Fibroblast of the aortic adventitia (primary cell): ENCODE measurements at regions not wholly inside any gene's neighbourhood (a gene's known extent, or its start where the extent isn't known, plus 50 kb on each side); places are given as distances from the start of the nearest gene placed in this dataset.

ENCODE experiments used
- DNase-seq: peaks from one replicate; pipeline ENCODE4 v3.0.0-alpha.2; 2010; ENCODE audit warnings: low read depth
- H3K4me3 ChIP-seq: 2 replicates; pipeline ENCODE4 v1.5.1; 2011; ENCODE audit warnings: low read depth, mild to moderate bottlenecking, control low read depth, low read length, moderate library complexity
- TF ChIP-seq, protein P1 (sequence below): IDR thresholded peaks from 2 replicates; pipeline ENCODE4 v1.5.1; 2011; ENCODE audit warnings: mild to moderate bottlenecking, low read length, control low read depth, inconsistent platforms; ENCODE audit not compliant: insufficient read depth

DNA sequence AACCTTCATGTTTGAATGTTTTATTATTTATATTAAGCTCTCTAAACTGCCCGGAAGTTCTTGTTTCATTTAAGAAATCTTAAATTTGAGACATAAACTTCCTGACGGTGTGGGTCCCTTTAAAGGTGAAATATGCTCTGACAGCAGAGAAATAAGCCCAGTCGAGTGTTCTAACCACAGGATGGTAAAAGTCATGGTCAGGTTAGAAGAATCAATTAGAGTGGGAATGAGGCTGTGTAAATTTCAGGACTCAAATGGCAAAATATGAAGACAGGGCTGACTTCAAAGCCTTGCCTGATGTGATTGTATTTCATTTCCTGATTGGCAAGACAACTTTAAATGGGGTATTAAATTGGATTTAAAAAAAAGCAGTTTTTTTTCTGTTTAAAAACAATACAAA, 432.9 kb upstream of the BRINP1 start:
- TF ChIP-seq, protein P1, sequence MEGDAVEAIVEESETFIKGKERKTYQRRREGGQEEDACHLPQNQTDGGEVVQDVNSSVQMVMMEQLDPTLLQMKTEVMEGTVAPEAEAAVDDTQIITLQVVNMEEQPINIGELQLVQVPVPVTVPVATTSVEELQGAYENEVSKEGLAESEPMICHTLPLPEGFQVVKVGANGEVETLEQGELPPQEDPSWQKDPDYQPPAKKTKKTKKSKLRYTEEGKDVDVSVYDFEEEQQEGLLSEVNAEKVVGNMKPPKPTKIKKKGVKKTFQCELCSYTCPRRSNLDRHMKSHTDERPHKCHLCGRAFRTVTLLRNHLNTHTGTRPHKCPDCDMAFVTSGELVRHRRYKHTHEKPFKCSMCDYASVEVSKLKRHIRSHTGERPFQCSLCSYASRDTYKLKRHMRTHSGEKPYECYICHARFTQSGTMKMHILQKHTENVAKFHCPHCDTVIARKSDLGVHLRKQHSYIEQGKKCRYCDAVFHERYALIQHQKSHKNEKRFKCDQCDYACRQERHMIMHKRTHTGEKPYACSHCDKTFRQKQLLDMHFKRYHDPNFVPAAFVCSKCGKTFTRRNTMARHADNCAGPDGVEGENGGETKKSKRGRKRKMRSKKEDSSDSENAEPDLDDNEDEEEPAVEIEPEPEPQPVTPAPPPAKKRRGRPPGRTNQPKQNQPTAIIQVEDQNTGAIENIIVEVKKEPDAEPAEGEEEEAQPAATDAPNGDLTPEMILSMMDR = no peak
- no peak for DNase-seq
- H3K4me3 ChIP-seq = no peak overlapping the region

DNA sequence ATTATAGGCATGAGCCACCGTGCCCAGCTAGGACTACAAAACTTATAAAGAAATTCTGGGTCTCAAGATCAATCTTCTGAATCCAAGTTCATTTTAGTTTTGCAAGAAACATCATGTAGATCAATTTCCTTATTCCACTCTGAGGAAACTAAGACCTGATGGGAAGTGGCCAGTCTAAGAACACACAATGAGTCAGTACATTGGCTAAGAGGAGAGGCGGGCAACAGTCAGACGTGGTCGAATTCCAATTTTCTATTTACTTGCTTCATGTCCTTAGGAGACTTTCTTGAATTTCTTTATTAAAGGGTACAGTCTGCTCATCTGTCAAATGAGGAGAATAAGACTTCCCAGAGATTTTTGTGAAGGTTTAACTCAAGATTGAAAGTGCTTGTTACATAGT, 432.1 kb upstream of the BRINP1 start:
- TF ChIP-seq, protein P1 = no peak
- DNase-seq = peak; percentile 13
- H3K4me3 ChIP-seq = no peak overlapping the region

DNA sequence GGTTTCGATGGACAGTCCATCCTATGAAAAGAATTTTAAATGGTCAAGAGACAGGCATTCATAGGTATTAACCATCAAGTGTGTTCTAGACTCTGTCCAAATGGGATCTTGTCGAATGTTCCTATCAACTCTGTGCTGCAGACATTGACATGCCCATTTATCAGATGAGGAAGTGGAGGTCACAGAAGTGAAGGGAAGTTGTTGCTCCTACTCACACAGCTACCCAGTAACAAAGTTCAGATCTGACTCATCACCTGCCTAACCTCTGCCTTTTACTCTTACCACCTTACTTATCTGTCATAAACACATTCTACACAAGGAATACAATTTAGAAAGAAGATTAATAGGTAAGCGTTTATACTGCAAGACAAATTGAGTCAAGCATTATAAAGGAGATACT, 426.2 kb upstream of the BRINP1 start:
- DNase-seq = no peak
- no peak overlapping the region for H3K4me3 ChIP-seq
- TF ChIP-seq, protein P1 = no peak

DNA sequence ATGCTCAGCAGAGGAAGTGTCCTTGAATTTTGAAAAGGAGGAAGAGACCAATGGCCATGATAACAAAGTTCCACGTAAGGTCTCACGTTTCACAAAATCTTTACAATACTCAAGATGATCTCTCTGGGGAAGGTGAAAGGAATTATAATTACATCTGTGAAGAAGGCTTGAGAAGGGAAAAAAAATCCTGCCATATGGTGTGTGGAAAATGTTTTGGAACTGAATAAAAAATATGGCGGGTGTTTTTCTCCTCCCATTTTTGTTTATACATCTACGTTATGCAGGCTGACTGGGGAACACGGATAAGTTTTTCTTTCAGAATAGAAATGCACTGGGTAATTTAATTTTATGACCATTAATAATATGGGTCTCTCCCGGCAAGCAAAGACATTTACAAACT, 425.6 kb upstream of the BRINP1 start:
- TF ChIP-seq, protein P1 = no peak
- no peak overlapping the region for H3K4me3 ChIP-seq
- no peak for DNase-seq

DNA sequence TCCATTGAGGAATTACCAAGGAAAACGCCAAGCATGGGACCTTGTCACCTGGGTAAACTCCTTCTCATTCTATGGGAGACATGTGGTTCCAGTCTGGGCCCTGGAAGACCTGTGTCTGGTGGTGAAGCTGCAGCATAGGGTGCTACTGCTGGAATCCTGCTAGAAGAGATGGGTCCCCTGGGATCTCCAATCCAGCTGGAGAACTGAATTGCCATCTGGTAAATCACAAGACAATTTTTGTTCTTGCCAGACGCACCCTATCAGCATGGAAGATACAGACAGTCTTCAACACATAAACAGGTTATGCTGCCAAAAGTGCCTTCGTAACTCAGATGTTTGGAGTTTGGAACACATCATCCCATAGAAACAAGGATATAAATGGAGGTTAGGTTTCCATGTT, 424.0 kb upstream of the BRINP1 start:
- DNase-seq = no peak
- TF ChIP-seq, protein P1 = no peak
- H3K4me3 ChIP-seq = no peak overlapping the region

DNA sequence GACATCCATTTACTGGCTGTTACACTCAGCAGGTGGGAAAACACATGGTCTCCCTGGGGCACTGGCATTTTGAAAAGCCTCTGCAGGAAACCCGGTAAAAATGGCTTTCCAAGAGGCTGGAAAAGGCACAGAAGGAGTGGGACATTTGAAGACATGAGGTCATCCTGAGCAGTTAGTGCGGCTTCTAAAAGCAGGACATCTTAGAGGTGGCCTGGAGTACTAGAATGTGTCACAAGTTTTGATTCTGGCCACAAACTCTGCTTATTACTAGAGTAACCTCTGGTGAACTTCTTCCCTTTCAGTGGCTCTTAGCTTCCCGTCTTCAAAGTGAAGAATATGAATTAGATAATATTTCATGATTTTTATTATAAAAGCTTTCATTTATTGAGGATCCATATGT, 423.0 kb upstream of the BRINP1 start:
- TF ChIP-seq, protein P1 = no peak
- no peak overlapping the region for H3K4me3 ChIP-seq
- DNase-seq = no peak

DNA sequence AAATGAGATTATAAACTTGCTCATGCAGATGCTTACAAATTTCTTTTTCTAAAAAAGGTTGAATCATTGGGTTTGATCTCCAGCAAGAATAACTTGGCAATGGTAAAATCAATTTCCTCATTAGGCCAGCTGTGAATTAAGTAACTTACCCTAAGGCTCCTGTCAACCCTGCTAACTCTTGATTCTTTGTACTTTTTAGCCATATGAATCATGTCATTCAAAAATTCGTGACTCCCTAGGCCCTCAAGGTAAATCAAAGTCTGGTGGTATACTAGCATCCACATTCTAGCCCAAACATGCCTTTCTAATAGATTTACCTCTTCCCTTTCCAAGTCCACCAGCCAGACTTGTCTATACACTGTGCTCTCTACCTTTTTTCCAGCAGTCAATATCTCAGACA, 420.8 kb upstream of the BRINP1 start:
- DNase-seq = no peak
- H3K4me3 ChIP-seq = no peak overlapping the region
- TF ChIP-seq, protein P1 = no peak
